ENCODE measurements at regions not wholly inside any gene's neighbourhood (a gene's known extent, or its start where the extent isn't known, plus 50 kb on each side); places are given as distances from the start of the nearest gene placed in this dataset.

- Histone ChIP-seq H2BK5ac (ENCODE audit: insufficient read length, low read length) (no peak overlapping the region), H3K9me3 (ENCODE audit: control insufficient read depth, low read depth, low read length) (no peaks in the 10 kb centered on the region), H3K4me1 (ENCODE audit: insufficient read depth, low read length) (peaks cover 2% of the 10 kb centered on the region; the same call in 1 of the 2 replicates), H4K91ac (ENCODE audit: insufficient read length, low read depth, low read length) (no peak overlapping the region), H3K9ac (ENCODE audit: extremely low read depth, insufficient read length, low read length) (no peak overlapping the region), H3T11ph (ENCODE audit: low read length) (no peak overlapping the region), H3K79me2 (ENCODE audit: insufficient read depth, low read length) (no peaks in the 10 kb centered on the region), H2AK5ac (ENCODE audit: insufficient read length, low read length) (no peak overlapping the region), H2AFZ (ENCODE audit: low read length) (no peak overlapping the region), H3K23me2 (ENCODE audit: insufficient read length, low read depth, low read length, poor library complexity, severe bottlenecking) (no peaks in the 10 kb centered on the region), H3K27me3 (ENCODE audit: insufficient read depth, low read length) (no peaks in the 10 kb centered on the region), H2BK12ac (ENCODE audit: insufficient read length, low read depth, low read length) (no peak overlapping the region), H2BK15ac (ENCODE audit: low read depth, low read length) (no peak overlapping the region), H3K14ac (ENCODE audit: insufficient read depth, low read length) (no peak overlapping the region), H3K18ac (ENCODE audit: insufficient read length, low read depth, low read length) (no peak overlapping the region), H2BK20ac (ENCODE audit: low read depth, low read length, poor library complexity, severe bottlenecking) (no peak overlapping the region), H2BK120ac (ENCODE audit: low read depth, low read length, poor library complexity, severe bottlenecking) (no peak overlapping the region), H3K23ac (ENCODE audit: insufficient read length, low read depth, low read length) (no peak overlapping the region), H4K20me1 (ENCODE audit: control insufficient read depth, insufficient read depth, insufficient read length) (no peaks in the 10 kb centered on the region), H3K4me2 (ENCODE audit: insufficient read depth, insufficient read length, low read length) (no peak overlapping the region), H3K56ac (ENCODE audit: insufficient read length, low read depth, low read length) (no peak overlapping the region), H3K79me1 (ENCODE audit: insufficient read depth, low read depth, low read length, poor library complexity, severe bottlenecking) (no peaks in the 10 kb centered on the region), H4K5ac (ENCODE audit: insufficient read length, low read depth, low read length) (no peak overlapping the region), H4K8ac (replicated peaks; ENCODE audit: insufficient read length, low read depth, low read length) (no peak overlapping the region), H3K4ac (ENCODE audit: low read depth, low read length) (no peak overlapping the region), H3K27ac (ENCODE audit: insufficient read length, low read depth, low read length) (no peak overlapping the region)
- TF ChIP-seq CTCF (conservative IDR thresholded peaks at IDR 0.05): no peak
- Mint-ChIP-seq H3K4me3 (no peak overlapping the region), H3K9me3 (no peaks in the 10 kb centered on the region), H3K36me3 (ENCODE audit: insufficient read depth in 1 of 3, low read depth in 3 of 3) (no peaks in the 10 kb centered on the region), H3K4me1 (peaks cover 0 to 6% of the 10 kb centered on the region in 2 experiments; a peak in 2 of 4 replicates), H3K27me3 (ENCODE audit: low read depth) (no peaks in the 10 kb centered on the region), H3K27ac (no peak overlapping the region)
- no CpG with 5 or more reads among the region's 3 CpGs for WGBS (ENCODE audit: extremely low coverage, insufficient read length, low lambda C conversion rate)
- DNase-seq: no peak
Measured at GRCh38 chr13:100826441-100826840, 151.8 kb upstream of the TMTC4 start.

All from H9 (cell line).